ENCODE measurements at regions not wholly inside any gene's neighbourhood (a gene's known extent, or its start where the extent isn't known, plus 50 kb on each side); places are given as distances from the start of the nearest gene placed in this dataset.
A peak's percentile ranks its signal among the peaks of the same experiment; 100 is the strongest.

- Histone ChIP-seq H3K14ac (replicated peaks; ENCODE audit: low read depth, low read length) (0 out of 2 replicates have a peak overlapping the region, but pooled peaks have one; percentile 49), H3K27ac (ENCODE audit: insufficient read depth, low read length) (no peak overlapping the region)
- intact Hi-C loops (cut with micrococcal nuclease), result no loop called here
These were observed 58.2 kb upstream of the FAM9C start for GRCh38 chrX:13102636-13103035.

More at GRCh38 chrX:13102636-13103035, 58.2 kb upstream of the FAM9C start:
- DNase-seq (peak; percentile 29), ATAC-seq (ENCODE audit: low read depth) (no peak)
- no TSS peak for BruUV-seq (replicated peaks)
- Histone ChIP-seq H2AFZ (replicated peaks; ENCODE audit: low read length, poor library complexity) (no peak overlapping the region), H3K4ac (ENCODE audit: low read depth, low read length) (peak overlapping the region; percentile 41; the same call in 1 of the 2 replicates), H4K91ac (ENCODE audit: insufficient read depth, low read depth, low read length) (peak overlapping the region; percentile 24; the same call in 1 of the 2 replicates), H4K5ac (ENCODE audit: low read depth, low read length) (no peak overlapping the region), H3K79me1 (ENCODE audit: low read depth in 1 of 2, low read length in 2 of 2) (0 out of 4 replicates have a peak, but pooled peaks cover 0 to 3% of the 10 kb centered on the region in 2 experiments), H3K18ac (ENCODE audit: low read depth, low read length) (peak overlapping the region; percentile 74; the same call in 1 of the 2 replicates), H2BK5ac (ENCODE audit: low read depth, low read length, poor library complexity, severe bottlenecking) (peak overlapping the region; percentile 59), H3K9ac (ENCODE audit: low read depth, low read length) (no peak overlapping the region), H3K4me2 (ENCODE audit: low read depth, low read length) (peak overlapping the region; percentile 17; the same call in 1 of the 2 replicates), H3K56ac (ENCODE audit: extremely low read depth, insufficient read depth, low read length) (peak overlapping the region; percentile 71; the same call in 1 of the 2 replicates), H2AK5ac (ENCODE audit: low read depth, low read length) (no peak overlapping the region), H3K4me1 (ENCODE audit: control insufficient read depth, insufficient read depth, low read length) (no peaks in the 10 kb centered on the region), H2BK15ac (ENCODE audit: low read depth, low read length) (no peak overlapping the region; the same call in 2 of the 3 replicates), H2BK20ac (ENCODE audit: low read depth, low read length) (peak overlapping the region; percentile 9), H3K23ac (ENCODE audit: low read depth, low read length) (no peak overlapping the region), H4K20me1 (ENCODE audit: insufficient read depth, low read length) (no peaks in the 10 kb centered on the region), H3K4me3 (ENCODE audit: insufficient read depth, low read depth, low read length) (no peak overlapping the region), H2BK120ac (ENCODE audit: low read depth, low read length) (peak overlapping the region; percentile 72), H3K36me3 (ENCODE audit: control insufficient read depth, insufficient read depth, low read length) (no peaks in the 10 kb centered on the region), H3K9me1 (ENCODE audit: insufficient read depth, low read length) (no peaks in the 10 kb centered on the region), H2AK9ac (replicated peaks; ENCODE audit: low read depth, low read length, poor library complexity) (no peak overlapping the region), H3K9me3 (ENCODE audit: control insufficient read depth, insufficient read depth, low read length) (no peaks in the 10 kb centered on the region), H4K8ac (ENCODE audit: low read depth in 2 of 2, low read length in 2 of 2) (peak overlapping the region in 1 of 2 experiments; percentile 64; a peak in 1 of 4 replicates), H3K27me3 (ENCODE audit: control insufficient read depth, insufficient read depth, low read length) (no peaks in the 10 kb centered on the region)
- POLR2A ChIA-PET (ENCODE audit: unreplicated experiment), result no interaction called here
- TF ChIP-seq NFE2L2 (IDR thresholded peaks at IDR 0.05; ENCODE audit: low read depth, low read length), result no peak
- no peak for TF ChIP-seq MAZ (IDR thresholded peaks at IDR 0.05; ENCODE audit: borderline replicate concordance, low read depth, low read length)
- TF ChIP-seq RFX5 (IDR thresholded peaks at IDR 0.05; ENCODE audit: low read depth, low read length), result no peak
- no peak for TF ChIP-seq SMC3 (IDR thresholded peaks at IDR 0.05; ENCODE audit: low read depth, low read length)
- TF ChIP-seq CEBPB (IDR thresholded peaks at IDR 0.05; ENCODE audit: low read depth, low read length), result no peak
- TF ChIP-seq BHLHE40 (IDR thresholded peaks at IDR 0.05; ENCODE audit: low read depth, low read length), result no peak
- TF ChIP-seq MAFK (IDR thresholded peaks at IDR 0.05; ENCODE audit: low read depth, low read length), result no peak
- no peak for TF ChIP-seq MXI1 (IDR thresholded peaks at IDR 0.05; ENCODE audit: borderline replicate concordance, low read depth, low read length)
- TF ChIP-seq ELK1 (IDR thresholded peaks at IDR 0.05; ENCODE audit: borderline replicate concordance, low read depth, low read length), result no peak
- no peak for TF ChIP-seq RCOR1 (IDR thresholded peaks at IDR 0.05; ENCODE audit: insufficient replicate concordance, low read length)
- no peak for TF ChIP-seq FOS (IDR thresholded peaks at IDR 0.05; ENCODE audit: low read depth, low read length)
- TF ChIP-seq USF2 (IDR thresholded peaks at IDR 0.05; ENCODE audit: low read depth, low read length), result no peak
- no peak for TF ChIP-seq POLR2A (IDR thresholded peaks at IDR 0.05; ENCODE audit: low read depth, low read length)
- TF ChIP-seq RAD21 (IDR thresholded peaks at IDR 0.05; ENCODE audit: low read length), result no peak
- TF ChIP-seq CTCF (conservative IDR thresholded peaks at IDR 0.05; ENCODE audit: low read depth, low read length), result no peak
- TF ChIP-seq CHD1 (IDR thresholded peaks at IDR 0.05; ENCODE audit: low read depth, low read length), result no peak
- dilution Hi-C loops (cut with HindIII; ENCODE audit: low sequenced_read_pairs, unreplicated experiment) (no loop called here), in situ Hi-C loops (cut with MboI; ENCODE audit: low sequenced_read_pairs) (loop anchor here (25.0 kb wide), 1 partner anchor 385 kb away; no protein-coding TSS in a partner anchor)
- CTCF ChIA-PET, result no interaction called here
